Pancreas (tissue), 10 donors: ENCODE measurements at regions not wholly inside any gene's neighbourhood (a gene's known extent, or its start where the extent isn't known, plus 50 kb on each side); places are given as distances from the start of the nearest gene placed in this dataset.

ENCODE experiments used
- ATAC-seq, 4 donors: fragments of 200-7000 bp; cut with Tn5 transposase; one replicate each; pipeline versions ENCODE4 v1.8.0 to v1.9.1; 2020; ENCODE audit warnings: mild to moderate bottlenecking in 4 of 4, moderate library complexity in 4 of 4
- DNase-seq, 6 donors: peaks; one replicate each; pipeline ENCODE4 v3.0.0-alpha.2; 2020
- FAIRE-seq: peaks from 2 replicates; lab custom pipeline; 2012; peaks lifted over from hg19 to GRCh38; lab: Jason Lieb, UNC
- H3K27ac ChIP-seq, 4 donors: fragments of 200-600 bp; sonication (generic); 1 replicate in 3 of 4; 2 replicates in 1 of 4; pipeline versions ENCODE4 v1.5.0 to v1.8.0; 2020
- H3K27me3 ChIP-seq, 4 donors: fragments of 200-600 bp; one replicate each; pipeline ENCODE4 v1.8.0; 2021
- H3K36me3 ChIP-seq, 3 donors: fragments of 200-600 bp; sonication (generic) in 1 of 3; one replicate each; pipeline versions ENCODE4 v1.5.0 to v1.8.0; 2020 to 2021
- H3K4me1 ChIP-seq, 3 donors: fragments of 200-600 bp; one replicate each; pipeline ENCODE4 v1.8.0; 2021
- H3K4me3 ChIP-seq, 4 donors: fragments of 200-600 bp; sonication (generic) in 2 of 4; one replicate each; pipeline versions ENCODE4 v1.5.0 to v1.8.0; 2020 to 2021
- H3K9me3 ChIP-seq, 4 donors: fragments of 200-600 bp; one replicate each; pipeline ENCODE4 v1.8.0; 2021
- WGBS, 2 donors: extraction: QIAGEN DNeasy Blood & Tissue Kit; methylation state at CpG; one replicate each; pipeline ENCODE4 v1.1.7; 2013; 5-methylcytosine and 5-hydroxymethylcytosine counted together
- intact Hi-C, 3 donors: fragments of 100-400 bp; cut with DNase I; formaldehyde crosslinking; loops; one replicate each; pipeline versions ENCODE4 v1.11.1 to v1.14.2; 2022
- TF ChIP-seq, protein P1 (sequence below), 4 donors: fragments of 200-600 bp; sonication (generic) in 3 of 4; IDR thresholded peaks; one replicate each; pipeline versions ENCODE4 v1.5.0 to v1.8.0; 2021; ENCODE audit warnings: antibody characterized with exemption in 4 of 4
- donor health status: healthy with polysubstance abuse.
- donor health status: DM: no; HTN: no; CAD: no; lungs with moderate emphysema.
- donor health status: DM: no; HTN: no; CAD: no.
- donor health status: control.
- donor health status: control.
- donor health status: Bipolar disorder and iron deficiency.
- donor health status: DM: yes; HTN: yes; CAD: no.
- donor health status: DM: no; HTN: no; CAD: no.
- donor health status: DM: no; HTN: no; CAD: no.
- donor health status: DM: yes; HTN: yes; CAD: no.

GRCh38 chr4:83658806-83659205 lies 122.9 kb downstream of the GPAT3 start:
- Histone ChIP-seq H3K4me3 (no peak overlapping the region), H3K27ac (no peak overlapping the region), H3K9me3 (no peaks in the 10 kb centered on the region), H3K4me1 (no peaks in the 10 kb centered on the region), H3K27me3 (no peaks in the 10 kb centered on the region), H3K36me3 (no peaks in the 10 kb centered on the region)
- ATAC-seq (no peak), FAIRE-seq (no peak), DNase-seq (no peak)
- intact Hi-C loops, result no loop called here
- 30 to 40% methylated on average over 7 of the region's 7 CpGs for WGBS, 2 donors
- TF ChIP-seq, protein P1, sequence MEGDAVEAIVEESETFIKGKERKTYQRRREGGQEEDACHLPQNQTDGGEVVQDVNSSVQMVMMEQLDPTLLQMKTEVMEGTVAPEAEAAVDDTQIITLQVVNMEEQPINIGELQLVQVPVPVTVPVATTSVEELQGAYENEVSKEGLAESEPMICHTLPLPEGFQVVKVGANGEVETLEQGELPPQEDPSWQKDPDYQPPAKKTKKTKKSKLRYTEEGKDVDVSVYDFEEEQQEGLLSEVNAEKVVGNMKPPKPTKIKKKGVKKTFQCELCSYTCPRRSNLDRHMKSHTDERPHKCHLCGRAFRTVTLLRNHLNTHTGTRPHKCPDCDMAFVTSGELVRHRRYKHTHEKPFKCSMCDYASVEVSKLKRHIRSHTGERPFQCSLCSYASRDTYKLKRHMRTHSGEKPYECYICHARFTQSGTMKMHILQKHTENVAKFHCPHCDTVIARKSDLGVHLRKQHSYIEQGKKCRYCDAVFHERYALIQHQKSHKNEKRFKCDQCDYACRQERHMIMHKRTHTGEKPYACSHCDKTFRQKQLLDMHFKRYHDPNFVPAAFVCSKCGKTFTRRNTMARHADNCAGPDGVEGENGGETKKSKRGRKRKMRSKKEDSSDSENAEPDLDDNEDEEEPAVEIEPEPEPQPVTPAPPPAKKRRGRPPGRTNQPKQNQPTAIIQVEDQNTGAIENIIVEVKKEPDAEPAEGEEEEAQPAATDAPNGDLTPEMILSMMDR (IDR thresholded peaks at IDR 0.05), result no peak

GRCh38 chr4:83657336-83657735 lies 121.4 kb downstream of the GPAT3 start:
- TF ChIP-seq, protein P1 (IDR thresholded peaks at IDR 0.05), result no peak
- FAIRE-seq (no peak), ATAC-seq (peak in 1 of 4 donors; percentile 18), DNase-seq (no peak)
- H3K36me3 ChIP-seq, result no peaks in the 10 kb centered on the region
- H3K4me3 ChIP-seq, result no peak overlapping the region
- 23 to 54% methylated on average over 2 of the region's 2 CpGs for WGBS, 2 donors
- no peaks in the 10 kb centered on the region for H3K4me1 ChIP-seq
- H3K9me3 ChIP-seq, result no peaks in the 10 kb centered on the region
- H3K27me3 ChIP-seq, result no peaks in the 10 kb centered on the region
- H3K27ac ChIP-seq, result no peak overlapping the region
- intact Hi-C loops, result no loop called here
